Panc1 (cell line): ENCODE measurements at regions not wholly inside any gene's neighbourhood (a gene's known extent, or its start where the extent isn't known, plus 50 kb on each side); places are given as distances from the start of the nearest gene placed in this dataset.

ENCODE experiments used
- ATAC-seq: fragments of 200-7000 bp; cut with Tn5 transposase; 2 replicates; pipeline ENCODE4 v1.9.1; 2020; ENCODE audit warnings: mild to moderate bottlenecking, moderate library complexity
- BruUV-seq: library from RNA; stranded (reverse); fragments of 400-500 nt; replicated peaks from 2 replicates; lab custom pipeline; 2021; lab: Mats Ljungman, UMichigan
- CTCF ChIA-PET: fragments of 300-600 bp; sonication (Branson Sonifier 250); formaldehyde crosslinking; loops from one replicate; lab custom pipeline; 2022; ENCODE audit warnings: antibody characterized with exemption; lab: Charles Lee
- POLR2A ChIA-PET: fragments of 300-600 bp; sonication (Branson Sonifier 250); formaldehyde crosslinking; loops from one replicate; lab custom pipeline; 2022; ENCODE audit warnings: antibody characterized with exemption; lab: Charles Lee
- DNase-seq: peaks from one replicate; pipeline ENCODE4 v3.0.0-alpha.2; 2010; ENCODE audit warnings: low read depth, low spot score
- H3K27ac ChIP-seq: 2 replicates; pipeline ENCODE4 v1.5.1; 2011; ENCODE audit warnings: mild to moderate bottlenecking, low read length, inconsistent platforms
- H3K27me3 ChIP-seq: fragments of 200-500 bp; sonication (Bioruptor generic); 2 replicates; pipeline ENCODE4 v1.6.0; 2014; ENCODE audit warnings: low read length, inconsistent platforms; ENCODE audit not compliant: control insufficient read depth, insufficient read depth
- H3K36me3 ChIP-seq: fragments of 200-500 bp; sonication (Bioruptor generic); 2 replicates; pipeline ENCODE4 v1.5.1; 2014; ENCODE audit warnings: inconsistent platforms, mild to moderate bottlenecking, low read length, moderate library complexity; ENCODE audit not compliant: control insufficient read depth, insufficient read depth
- H3K4me1 ChIP-seq: 2 replicates; pipeline ENCODE4 v1.5.1; 2011; ENCODE audit warnings: inconsistent platforms, mild to moderate bottlenecking, low read length, moderate library complexity; ENCODE audit not compliant: control insufficient read depth, insufficient read depth
- H3K4me3 ChIP-seq, 2 experiments: 2 replicates each; pipeline ENCODE4 v1.5.1; 2011 to 2012; ENCODE audit warnings: low read depth in 2 of 2, low read length in 2 of 2, mild to moderate bottlenecking in 2 of 2, inconsistent platforms in 1 of 2, moderate library complexity in 1 of 2
- H3K9me3 ChIP-seq: fragments of 200-500 bp; sonication (Bioruptor generic); 2 replicates; pipeline ENCODE4 v1.5.1; 2014; ENCODE audit warnings: low read depth, mild to moderate bottlenecking, inconsistent platforms, low read length, moderate library complexity; ENCODE audit not compliant: control insufficient read depth, insufficient read depth
- POLR2AphosphoS5 ChIP-seq: IDR thresholded peaks from 2 replicates; pipeline ENCODE4 v1.6.1; 2012; ENCODE audit warnings: mild to moderate bottlenecking, low read depth, low read length, moderate library complexity
- SIN3A ChIP-seq: IDR thresholded peaks from 2 replicates; pipeline ENCODE4 v1.6.1; 2012; ENCODE audit warnings: low read depth, mild to moderate bottlenecking, low read length, moderate library complexity, borderline replicate concordance; ENCODE audit not compliant: insufficient read depth
- TCF7L2 ChIP-seq: IDR thresholded peaks from 2 replicates; pipeline ENCODE4 v1.6.1; 2011; ENCODE audit warnings: mild to moderate bottlenecking, low read depth, low read length, inconsistent platforms
- in situ Hi-C: cut with HindIII; loops from 2 replicates; pipeline ENCODE4 v1.10.0; 2016; ENCODE audit warnings: low sequenced_read_pairs, low pct_unique_long_range_greater_than_20kb
- intact Hi-C: fragments of 100-400 bp; cut with micrococcal nuclease; formaldehyde crosslinking; loops from one replicate; pipeline ENCODE4 v1.10.0; 2022; ENCODE audit not compliant: unreplicated experiment
- TF ChIP-seq, protein P1 (sequence below): fragments of 450-650 bp; IDR thresholded peaks from 2 replicates; pipeline ENCODE4 v1.5.1; 2017; ENCODE audit warnings: mild to moderate bottlenecking
- TF ChIP-seq, protein P2 (sequence below), 2 experiments: IDR thresholded peaks; 2 replicates each; pipeline ENCODE4 v1.6.1; 2011 to 2012; ENCODE audit warnings: low read depth in 2 of 2, control low read depth in 1 of 2, low read length in 1 of 2, mild to moderate bottlenecking in 1 of 2, moderate library complexity in 1 of 2; ENCODE audit not compliant: insufficient read depth in 1 of 2

GRCh38 chr5:8241076-8241475, 372.1 kb downstream of the MTRR start:
- CTCF ChIA-PET: no interaction called here
- no peaks in the 10 kb centered on the region for H3K27me3 ChIP-seq
- H3K4me1 ChIP-seq: no peaks in the 10 kb centered on the region
- TF ChIP-seq SIN3A: no peak
- TF ChIP-seq POLR2AphosphoS5: no peak
- TF ChIP-seq, protein P1, sequence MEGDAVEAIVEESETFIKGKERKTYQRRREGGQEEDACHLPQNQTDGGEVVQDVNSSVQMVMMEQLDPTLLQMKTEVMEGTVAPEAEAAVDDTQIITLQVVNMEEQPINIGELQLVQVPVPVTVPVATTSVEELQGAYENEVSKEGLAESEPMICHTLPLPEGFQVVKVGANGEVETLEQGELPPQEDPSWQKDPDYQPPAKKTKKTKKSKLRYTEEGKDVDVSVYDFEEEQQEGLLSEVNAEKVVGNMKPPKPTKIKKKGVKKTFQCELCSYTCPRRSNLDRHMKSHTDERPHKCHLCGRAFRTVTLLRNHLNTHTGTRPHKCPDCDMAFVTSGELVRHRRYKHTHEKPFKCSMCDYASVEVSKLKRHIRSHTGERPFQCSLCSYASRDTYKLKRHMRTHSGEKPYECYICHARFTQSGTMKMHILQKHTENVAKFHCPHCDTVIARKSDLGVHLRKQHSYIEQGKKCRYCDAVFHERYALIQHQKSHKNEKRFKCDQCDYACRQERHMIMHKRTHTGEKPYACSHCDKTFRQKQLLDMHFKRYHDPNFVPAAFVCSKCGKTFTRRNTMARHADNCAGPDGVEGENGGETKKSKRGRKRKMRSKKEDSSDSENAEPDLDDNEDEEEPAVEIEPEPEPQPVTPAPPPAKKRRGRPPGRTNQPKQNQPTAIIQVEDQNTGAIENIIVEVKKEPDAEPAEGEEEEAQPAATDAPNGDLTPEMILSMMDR: no peak
- no peak for TF ChIP-seq TCF7L2
- TF ChIP-seq, protein P2, sequence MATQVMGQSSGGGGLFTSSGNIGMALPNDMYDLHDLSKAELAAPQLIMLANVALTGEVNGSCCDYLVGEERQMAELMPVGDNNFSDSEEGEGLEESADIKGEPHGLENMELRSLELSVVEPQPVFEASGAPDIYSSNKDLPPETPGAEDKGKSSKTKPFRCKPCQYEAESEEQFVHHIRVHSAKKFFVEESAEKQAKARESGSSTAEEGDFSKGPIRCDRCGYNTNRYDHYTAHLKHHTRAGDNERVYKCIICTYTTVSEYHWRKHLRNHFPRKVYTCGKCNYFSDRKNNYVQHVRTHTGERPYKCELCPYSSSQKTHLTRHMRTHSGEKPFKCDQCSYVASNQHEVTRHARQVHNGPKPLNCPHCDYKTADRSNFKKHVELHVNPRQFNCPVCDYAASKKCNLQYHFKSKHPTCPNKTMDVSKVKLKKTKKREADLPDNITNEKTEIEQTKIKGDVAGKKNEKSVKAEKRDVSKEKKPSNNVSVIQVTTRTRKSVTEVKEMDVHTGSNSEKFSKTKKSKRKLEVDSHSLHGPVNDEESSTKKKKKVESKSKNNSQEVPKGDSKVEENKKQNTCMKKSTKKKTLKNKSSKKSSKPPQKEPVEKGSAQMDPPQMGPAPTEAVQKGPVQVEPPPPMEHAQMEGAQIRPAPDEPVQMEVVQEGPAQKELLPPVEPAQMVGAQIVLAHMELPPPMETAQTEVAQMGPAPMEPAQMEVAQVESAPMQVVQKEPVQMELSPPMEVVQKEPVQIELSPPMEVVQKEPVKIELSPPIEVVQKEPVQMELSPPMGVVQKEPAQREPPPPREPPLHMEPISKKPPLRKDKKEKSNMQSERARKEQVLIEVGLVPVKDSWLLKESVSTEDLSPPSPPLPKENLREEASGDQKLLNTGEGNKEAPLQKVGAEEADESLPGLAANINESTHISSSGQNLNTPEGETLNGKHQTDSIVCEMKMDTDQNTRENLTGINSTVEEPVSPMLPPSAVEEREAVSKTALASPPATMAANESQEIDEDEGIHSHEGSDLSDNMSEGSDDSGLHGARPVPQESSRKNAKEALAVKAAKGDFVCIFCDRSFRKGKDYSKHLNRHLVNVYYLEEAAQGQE (IDR thresholded peaks at IDR 0.05; ENCODE audit: insufficient read depth in 1 of 2, low read depth in 2 of 2, low read length in 1 of 2): no peak
- H3K9me3 ChIP-seq: no peaks in the 10 kb centered on the region
- no peak overlapping the region for H3K27ac ChIP-seq
- no peak for DNase-seq
- POLR2A ChIA-PET: no interaction called here
- in situ Hi-C loops: no loop called here
- intact Hi-C loops: no loop called here
- no peak for ATAC-seq
- no peaks in the 10 kb centered on the region for H3K36me3 ChIP-seq
- no peak overlapping the region for H3K4me3 ChIP-seq
- no TSS peak for BruUV-seq

DNA sequence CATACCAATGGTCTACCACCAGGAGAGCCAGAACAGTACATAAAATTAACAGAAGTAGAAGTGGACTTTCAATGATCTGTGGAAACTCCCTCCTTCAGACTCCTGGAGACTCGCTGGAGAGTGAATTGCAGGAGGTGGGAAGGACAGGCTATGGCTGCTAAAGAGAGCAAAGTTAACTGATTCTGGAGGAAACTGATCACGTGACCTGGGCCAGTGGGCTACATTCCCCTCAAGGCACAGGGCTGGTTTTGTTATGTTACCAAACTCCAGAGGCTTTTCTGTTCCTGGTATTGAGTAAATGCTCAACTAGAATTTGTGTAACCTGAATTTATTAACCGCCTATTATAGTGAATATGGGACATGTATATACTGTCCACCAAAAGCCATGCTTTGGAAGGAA, 372.6 kb downstream of the MTRR start:
- Histone ChIP-seq H3K4me1 (no peaks in the 10 kb centered on the region), H3K9me3 (no peaks in the 10 kb centered on the region), H3K27me3 (no peaks in the 10 kb centered on the region), H3K36me3 (no peaks in the 10 kb centered on the region), H3K27ac (no peak overlapping the region), H3K4me3 (no peak overlapping the region)
- DNase-seq (no peak), ATAC-seq (no peak)
- ChIA-PET CTCF (no interaction called here), POLR2A (no interaction called here)
- BruUV-seq: no TSS peak
- no peak for TF ChIP-seq TCF7L2
- TF ChIP-seq, protein P2 (IDR thresholded peaks at IDR 0.05; ENCODE audit: insufficient read depth in 1 of 2, low read depth in 2 of 2, low read length in 1 of 2): no peak
- TF ChIP-seq POLR2AphosphoS5: no peak
- TF ChIP-seq, protein P1: no peak
- TF ChIP-seq SIN3A: no peak
- intact Hi-C loops: no loop called here
- in situ Hi-C loops: no loop called here
